ENCODE measurements at regions not wholly inside any gene's neighbourhood (a gene's known extent, or its start where the extent isn't known, plus 50 kb on each side); places are given as distances from the start of the nearest gene placed in this dataset.
"Not testable (repeated sequence)": the region's sequence is repeated elsewhere in the genome, so short reads cannot be mapped to it uniquely, and the experiment has no call there.

DNA sequence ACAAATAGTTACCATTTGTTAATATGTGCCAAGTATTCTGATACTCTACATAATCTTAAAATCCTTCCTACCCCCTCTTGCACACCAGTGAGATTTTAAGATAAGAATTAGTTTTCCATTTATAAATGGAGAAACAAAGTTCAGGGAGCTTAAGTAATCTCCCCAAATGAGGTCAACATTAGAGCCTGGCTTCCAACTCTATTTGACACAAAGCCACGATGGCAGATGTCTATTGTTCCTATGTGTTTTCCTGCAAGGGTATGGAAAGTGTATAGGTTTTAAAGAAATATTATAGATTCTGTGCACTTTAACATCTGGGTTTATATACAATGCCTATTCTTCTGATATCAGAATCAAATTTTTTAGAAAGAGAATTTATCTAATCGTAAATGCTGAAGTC lies 143.9 kb upstream of the SEMA3C start:
- Histone ChIP-seq H3K9ac (ENCODE audit: low read length) (no peak overlapping the region), H3K9me2 (ENCODE audit: low read depth, low read length) (no peaks in the 10 kb centered on the region), H3K27ac (ENCODE audit: low read depth, low read length, poor library complexity, severe bottlenecking) (no peak overlapping the region), H4K20me1 (ENCODE audit: insufficient read depth, low read length) (no peaks in the 10 kb centered on the region), H3K79me2 (ENCODE audit: insufficient read depth, low read length) (no peaks in the 10 kb centered on the region), H2AFZ (ENCODE audit: low read length) (no peak overlapping the region), H3K27me3 (ENCODE audit: insufficient read depth, low read length) (no peaks in the 10 kb centered on the region), H3F3A (ENCODE audit: insufficient read depth, low read length) (no peaks in the 10 kb centered on the region), H3K4me2 (ENCODE audit: low read length) (no peak overlapping the region), H3K4me1 (ENCODE audit: insufficient read depth, low read length, severe bottlenecking) (no peaks in the 10 kb centered on the region), H3K36me3 (ENCODE audit: insufficient read depth, low read length) (no peaks in the 10 kb centered on the region), H3K4me3 (ENCODE audit: low read depth, low read length, poor library complexity, severe bottlenecking) (no peak overlapping the region), H3K9me3 (ENCODE audit: low read length) (no peaks in the 10 kb centered on the region)
- no peak for TF ChIP-seq EZH2 (IDR thresholded peaks at IDR 0.05; ENCODE audit: borderline replicate concordance, low read length)
- TF ChIP-seq, protein P1, sequence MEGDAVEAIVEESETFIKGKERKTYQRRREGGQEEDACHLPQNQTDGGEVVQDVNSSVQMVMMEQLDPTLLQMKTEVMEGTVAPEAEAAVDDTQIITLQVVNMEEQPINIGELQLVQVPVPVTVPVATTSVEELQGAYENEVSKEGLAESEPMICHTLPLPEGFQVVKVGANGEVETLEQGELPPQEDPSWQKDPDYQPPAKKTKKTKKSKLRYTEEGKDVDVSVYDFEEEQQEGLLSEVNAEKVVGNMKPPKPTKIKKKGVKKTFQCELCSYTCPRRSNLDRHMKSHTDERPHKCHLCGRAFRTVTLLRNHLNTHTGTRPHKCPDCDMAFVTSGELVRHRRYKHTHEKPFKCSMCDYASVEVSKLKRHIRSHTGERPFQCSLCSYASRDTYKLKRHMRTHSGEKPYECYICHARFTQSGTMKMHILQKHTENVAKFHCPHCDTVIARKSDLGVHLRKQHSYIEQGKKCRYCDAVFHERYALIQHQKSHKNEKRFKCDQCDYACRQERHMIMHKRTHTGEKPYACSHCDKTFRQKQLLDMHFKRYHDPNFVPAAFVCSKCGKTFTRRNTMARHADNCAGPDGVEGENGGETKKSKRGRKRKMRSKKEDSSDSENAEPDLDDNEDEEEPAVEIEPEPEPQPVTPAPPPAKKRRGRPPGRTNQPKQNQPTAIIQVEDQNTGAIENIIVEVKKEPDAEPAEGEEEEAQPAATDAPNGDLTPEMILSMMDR (IDR thresholded peaks at IDR 0.05; ENCODE audit: low read length), result no peak

DNA sequence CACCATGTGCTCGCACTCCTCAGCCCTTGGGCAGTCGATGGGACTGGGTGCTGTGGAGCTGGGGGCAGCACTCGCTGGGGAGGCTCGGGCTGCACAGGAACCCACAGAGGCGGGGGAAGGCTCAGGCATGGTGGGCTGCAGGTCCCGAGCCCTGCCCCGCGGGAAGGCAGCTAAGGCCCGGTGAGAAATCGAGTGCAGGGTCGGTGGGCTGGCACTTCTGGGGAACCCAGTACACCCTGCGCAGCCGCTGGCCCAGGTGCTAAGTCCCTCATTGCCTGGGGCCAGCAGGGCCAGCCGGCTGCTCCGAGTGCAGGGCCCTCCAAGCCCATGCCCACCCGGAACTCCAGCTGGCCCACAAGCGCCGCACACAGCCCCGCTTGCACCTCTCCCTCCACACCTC lies 138.6 kb upstream of the SEMA3C start:
- not testable (repeated sequence) for H3K9ac ChIP-seq (ENCODE audit: low read length); H3K36me3 ChIP-seq (ENCODE audit: insufficient read depth, low read length); H2AFZ ChIP-seq (ENCODE audit: low read length); H3K4me2 ChIP-seq (ENCODE audit: low read length); H3K27ac ChIP-seq (ENCODE audit: low read depth, low read length, poor library complexity, severe bottlenecking); H3K4me3 ChIP-seq (ENCODE audit: low read depth, low read length, poor library complexity, severe bottlenecking); H3K4me1 ChIP-seq (ENCODE audit: insufficient read depth, low read length, severe bottlenecking); H4K20me1 ChIP-seq (ENCODE audit: insufficient read depth, low read length); H3K27me3 ChIP-seq (ENCODE audit: insufficient read depth, low read length); H3K79me2 ChIP-seq (ENCODE audit: insufficient read depth, low read length); H3K9me3 ChIP-seq (ENCODE audit: low read length); H3K9me2 ChIP-seq (ENCODE audit: low read depth, low read length); H3F3A ChIP-seq (ENCODE audit: insufficient read depth, low read length)

DNA sequence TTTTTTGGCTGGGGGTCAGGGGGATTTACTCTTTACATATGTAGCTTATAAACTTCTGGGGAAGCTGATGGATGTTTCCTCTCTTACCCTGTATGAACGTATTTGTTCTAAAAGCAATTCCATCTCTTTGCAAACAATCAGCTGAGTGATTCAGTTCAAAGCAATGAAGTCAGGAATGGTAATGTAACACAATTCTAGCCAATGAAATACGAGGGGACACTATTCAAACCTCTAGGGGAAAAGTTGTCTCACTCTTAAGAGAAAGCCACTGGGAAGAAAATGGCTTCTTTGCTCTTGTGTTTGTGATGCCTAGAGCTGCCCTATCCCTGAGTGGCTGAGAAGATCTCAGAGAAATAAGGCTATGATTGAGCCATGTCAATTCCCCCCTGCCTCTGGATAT lies 134.8 kb upstream of the SEMA3C start:
- Histone ChIP-seq H3K27me3 (ENCODE audit: insufficient read depth, low read length) (no peaks in the 10 kb centered on the region), H3K9me2 (ENCODE audit: low read depth, low read length) (0 out of 2 replicates have a peak, but pooled peaks cover 3% of the 10 kb centered on the region), H3K9ac (ENCODE audit: low read length) (no peak overlapping the region), H2AFZ (ENCODE audit: low read length) (no peak overlapping the region), H3K4me2 (ENCODE audit: low read length) (no peak overlapping the region), H3K27ac (ENCODE audit: low read depth, low read length, poor library complexity, severe bottlenecking) (no peak overlapping the region), H3K36me3 (ENCODE audit: insufficient read depth, low read length) (no peaks in the 10 kb centered on the region), H4K20me1 (ENCODE audit: insufficient read depth, low read length) (no peaks in the 10 kb centered on the region), H3K4me3 (ENCODE audit: low read depth, low read length, poor library complexity, severe bottlenecking) (no peak overlapping the region), H3K79me2 (ENCODE audit: insufficient read depth, low read length) (no peaks in the 10 kb centered on the region), H3K9me3 (ENCODE audit: low read length) (no peaks in the 10 kb centered on the region), H3F3A (ENCODE audit: insufficient read depth, low read length) (no peaks in the 10 kb centered on the region), H3K4me1 (ENCODE audit: insufficient read depth, low read length, severe bottlenecking) (no peaks in the 10 kb centered on the region)
- TF ChIP-seq, protein P1 (IDR thresholded peaks at IDR 0.05; ENCODE audit: low read length), result no peak
- no peak for TF ChIP-seq EZH2 (IDR thresholded peaks at IDR 0.05; ENCODE audit: borderline replicate concordance, low read length)

DNA sequence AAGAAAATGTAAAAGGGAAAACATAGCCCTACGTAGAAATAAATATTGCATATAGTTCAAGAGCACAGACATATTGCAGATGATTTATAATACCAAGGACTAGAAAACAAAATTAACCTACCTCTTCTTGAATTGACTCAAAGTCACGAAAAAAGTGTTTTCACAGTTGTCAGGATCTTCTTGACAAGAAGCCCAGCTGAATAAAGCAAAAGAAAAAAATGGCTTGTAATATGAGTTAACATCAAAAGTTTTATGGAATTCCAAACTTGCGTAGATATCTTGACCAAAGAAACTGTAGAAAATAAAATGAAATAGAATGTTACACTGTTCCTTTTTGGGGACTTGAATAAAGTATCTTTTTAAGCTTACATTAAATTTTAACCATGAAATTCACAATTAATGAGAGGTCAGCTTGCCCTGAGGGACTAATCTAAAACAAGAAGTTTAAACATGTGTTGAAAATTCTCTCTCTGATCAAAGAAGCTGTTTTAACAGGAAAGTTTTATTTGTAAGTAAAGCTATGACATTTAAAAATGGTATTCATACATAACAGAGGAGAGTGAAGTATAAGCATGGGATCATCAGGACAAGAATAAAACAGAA lies 133.1 kb upstream of the SEMA3C start:
- no peaks in the 10 kb centered on the region for H3F3A ChIP-seq (ENCODE audit: insufficient read depth, low read length)
- H2AFZ ChIP-seq (ENCODE audit: low read length), result no peak overlapping the region
- H3K4me3 ChIP-seq (ENCODE audit: low read depth, low read length, poor library complexity, severe bottlenecking), result no peak overlapping the region
- no peaks in the 10 kb centered on the region for H3K79me2 ChIP-seq (ENCODE audit: insufficient read depth, low read length)
- H3K9me3 ChIP-seq (ENCODE audit: low read length), result no peaks in the 10 kb centered on the region
- no peaks in the 10 kb centered on the region for H3K4me1 ChIP-seq (ENCODE audit: insufficient read depth, low read length, severe bottlenecking)
- no peak overlapping the region for H3K9ac ChIP-seq (ENCODE audit: low read length)
- TF ChIP-seq, protein P1 (IDR thresholded peaks at IDR 0.05; ENCODE audit: low read length), result no peak
- no peak for TF ChIP-seq EZH2 (IDR thresholded peaks at IDR 0.05; ENCODE audit: borderline replicate concordance, low read length)
- no peak overlapping the region for H3K4me2 ChIP-seq (ENCODE audit: low read length)
- no peaks in the 10 kb centered on the region for H3K36me3 ChIP-seq (ENCODE audit: insufficient read depth, low read length)
- 0 out of 2 replicates have a peak, but pooled peaks cover 3% of the 10 kb centered on the region for H3K9me2 ChIP-seq (ENCODE audit: low read depth, low read length)
- no peaks in the 10 kb centered on the region for H4K20me1 ChIP-seq (ENCODE audit: insufficient read depth, low read length)
- H3K27ac ChIP-seq (ENCODE audit: low read depth, low read length, poor library complexity, severe bottlenecking), result no peak overlapping the region
- H3K27me3 ChIP-seq (ENCODE audit: insufficient read depth, low read length), result no peaks in the 10 kb centered on the region

Measured in OCI-LY1 (cell line).